ENCODE measurements at regions not wholly inside any gene's neighbourhood (a gene's known extent, or its start where the extent isn't known, plus 50 kb on each side); places are given as distances from the start of the nearest gene placed in this dataset.

GRCh38 chr17:11047228-11047627 lies 193.8 kb upstream of the SHISA6 start:
- no peak overlapping the region for H3K4me3 ChIP-seq (ENCODE audit: low read depth, low read length)
- H3K4me1 ChIP-seq (ENCODE audit: insufficient read depth): no peaks in the 10 kb centered on the region
- H3K36me3 ChIP-seq (ENCODE audit: insufficient read depth): no peaks in the 10 kb centered on the region
- WGBS: 82% methylated on average over 2 of the region's 2 CpGs
- DNase-seq (ENCODE audit: extremely low spot score): no peak
- H3K27ac ChIP-seq (ENCODE audit: low read depth): no peak overlapping the region

GRCh38 chr17:11039342-11039741 lies 201.5 kb upstream of the PIRT start:
- Histone ChIP-seq H3K36me3 (ENCODE audit: insufficient read depth) (no peaks in the 10 kb centered on the region), H3K27ac (ENCODE audit: low read depth) (no peak overlapping the region), H3K4me3 (ENCODE audit: low read depth, low read length) (no peak overlapping the region), H3K4me1 (ENCODE audit: insufficient read depth) (no peaks in the 10 kb centered on the region)
- DNase-seq (ENCODE audit: extremely low spot score): no peak
- WGBS: 79% methylated on average over 1 of the region's 1 CpG

- Histone ChIP-seq H3K4me1 (ENCODE audit: insufficient read depth) (no peaks in the 10 kb centered on the region), H3K4me3 (ENCODE audit: low read depth, low read length) (no peak overlapping the region), H3K36me3 (ENCODE audit: insufficient read depth) (no peaks in the 10 kb centered on the region), H3K27ac (ENCODE audit: low read depth) (no peak overlapping the region)
- WGBS: 73% methylated on average over 5 of the region's 5 CpGs
- no peak for DNase-seq (ENCODE audit: extremely low spot score)
These were observed 197.8 kb upstream of the PIRT start for GRCh38 chr17:11035681-11036080.

- no peak overlapping the region for H3K4me3 ChIP-seq (ENCODE audit: low read depth, low read length)
- H3K36me3 ChIP-seq (ENCODE audit: insufficient read depth): no peaks in the 10 kb centered on the region
- no peaks in the 10 kb centered on the region for H3K4me1 ChIP-seq (ENCODE audit: insufficient read depth)
- no peak for DNase-seq (ENCODE audit: extremely low spot score)
- H3K27ac ChIP-seq (ENCODE audit: low read depth): no peak overlapping the region
- 92% methylated on average over 4 of the region's 4 CpGs for WGBS
These were observed 193.9 kb upstream of the PIRT start for GRCh38 chr17:11031787-11032186.

- DNase-seq (ENCODE audit: extremely low spot score): no peak
- Histone ChIP-seq H3K4me3 (ENCODE audit: low read depth, low read length) (no peak overlapping the region), H3K27ac (ENCODE audit: low read depth) (no peak overlapping the region), H3K4me1 (ENCODE audit: insufficient read depth) (no peaks in the 10 kb centered on the region), H3K36me3 (ENCODE audit: insufficient read depth) (no peaks in the 10 kb centered on the region)
- WGBS: 86% methylated on average over 3 of the region's 3 CpGs
These were observed 191.9 kb upstream of the PIRT start for GRCh38 chr17:11029791-11030190.

GRCh38 chr17:11028349-11028748 lies 190.5 kb upstream of the PIRT start:
- no peaks in the 10 kb centered on the region for H3K4me1 ChIP-seq (ENCODE audit: insufficient read depth)
- H3K4me3 ChIP-seq (ENCODE audit: low read depth, low read length): no peak overlapping the region
- no peak overlapping the region for H3K27ac ChIP-seq (ENCODE audit: low read depth)
- no peaks in the 10 kb centered on the region for H3K36me3 ChIP-seq (ENCODE audit: insufficient read depth)
- DNase-seq (ENCODE audit: extremely low spot score): no peak
- 47% methylated on average over 3 of the region's 3 CpGs for WGBS

- WGBS: 88% methylated on average over 2 of the region's 2 CpGs
These were observed 189.0 kb upstream of the PIRT start for GRCh38 chr17:11026903-11027302.

GRCh38 chr17:11023639-11024479 lies 186.0 kb upstream of the PIRT start:
- Histone ChIP-seq H3K4me3 (ENCODE audit: low read depth, low read length) (no peak overlapping the region), H3K27ac (ENCODE audit: low read depth) (no peak overlapping the region), H3K4me1 (ENCODE audit: insufficient read depth) (no peaks in the 10 kb centered on the region), H3K36me3 (ENCODE audit: insufficient read depth) (no peaks in the 10 kb centered on the region)
- no peak for DNase-seq (ENCODE audit: extremely low spot score)
- 55% methylated on average over 5 of the region's 5 CpGs for WGBS

More at GRCh38 chr17:11026903-11027302, 189.0 kb upstream of the PIRT start:
- Histone ChIP-seq H3K27ac (ENCODE audit: low read depth) (no peak overlapping the region), H3K4me1 (ENCODE audit: insufficient read depth) (no peaks in the 10 kb centered on the region), H3K36me3 (ENCODE audit: insufficient read depth) (no peaks in the 10 kb centered on the region), H3K4me3 (ENCODE audit: low read depth, low read length) (no peak overlapping the region)
- DNase-seq (ENCODE audit: extremely low spot score): no peak

- no peak overlapping the region for H3K27ac ChIP-seq (ENCODE audit: low read depth)
- H3K4me1 ChIP-seq (ENCODE audit: insufficient read depth): no peaks in the 10 kb centered on the region
- H3K4me3 ChIP-seq (ENCODE audit: low read depth, low read length): no peak overlapping the region
- no peaks in the 10 kb centered on the region for H3K36me3 ChIP-seq (ENCODE audit: insufficient read depth)
- 51% methylated on average over 5 of the region's 5 CpGs for WGBS
- DNase-seq (ENCODE audit: extremely low spot score): no peak
These were observed 168.6 kb upstream of the PIRT start for GRCh38 chr17:11006530-11006929.

GRCh38 chr17:11005940-11006339 lies 168.1 kb upstream of the PIRT start:
- Histone ChIP-seq H3K36me3 (ENCODE audit: insufficient read depth) (no peaks in the 10 kb centered on the region), H3K4me1 (ENCODE audit: insufficient read depth) (no peaks in the 10 kb centered on the region), H3K4me3 (ENCODE audit: low read depth, low read length) (no peak overlapping the region), H3K27ac (ENCODE audit: low read depth) (no peak overlapping the region)
- no peak for DNase-seq (ENCODE audit: extremely low spot score)
- WGBS: 77% methylated on average over 8 of the region's 8 CpGs

GRCh38 chr17:11002417-11002816 lies 164.5 kb upstream of the PIRT start:
- H3K36me3 ChIP-seq (ENCODE audit: insufficient read depth): no peaks in the 10 kb centered on the region
- no peak for DNase-seq (ENCODE audit: extremely low spot score)
- 42% methylated on average over 2 of the region's 2 CpGs for WGBS
- H3K27ac ChIP-seq (ENCODE audit: low read depth): no peak overlapping the region
- H3K4me3 ChIP-seq (ENCODE audit: low read depth, low read length): no peak overlapping the region
- no peaks in the 10 kb centered on the region for H3K4me1 ChIP-seq (ENCODE audit: insufficient read depth)

GRCh38 chr17:11001651-11002050 lies 163.8 kb upstream of the PIRT start:
- no peak for DNase-seq (ENCODE audit: extremely low spot score)
- Histone ChIP-seq H3K36me3 (ENCODE audit: insufficient read depth) (no peaks in the 10 kb centered on the region), H3K4me1 (ENCODE audit: insufficient read depth) (no peaks in the 10 kb centered on the region), H3K4me3 (ENCODE audit: low read depth, low read length) (no peak overlapping the region), H3K27ac (ENCODE audit: low read depth) (no peak overlapping the region)
- WGBS: 40% methylated on average over 4 of the region's 4 CpGs

- H3K4me3 ChIP-seq (ENCODE audit: low read depth, low read length): no peak overlapping the region
- no peak overlapping the region for H3K27ac ChIP-seq (ENCODE audit: low read depth)
- no peaks in the 10 kb centered on the region for H3K36me3 ChIP-seq (ENCODE audit: insufficient read depth)
- 56% methylated on average over 2 of the region's 2 CpGs for WGBS
- no peaks in the 10 kb centered on the region for H3K4me1 ChIP-seq (ENCODE audit: insufficient read depth)
- no peak for DNase-seq (ENCODE audit: extremely low spot score)
These were observed 161.6 kb upstream of the PIRT start for GRCh38 chr17:10999484-10999883.

GRCh38 chr17:10993126-10993525 lies 155.2 kb upstream of the PIRT start:
- DNase-seq (ENCODE audit: extremely low spot score): no peak
- 60% methylated on average over 7 of the region's 7 CpGs for WGBS
- H3K4me1 ChIP-seq (ENCODE audit: insufficient read depth): no peaks in the 10 kb centered on the region
- no peak overlapping the region for H3K4me3 ChIP-seq (ENCODE audit: low read depth, low read length)
- no peaks in the 10 kb centered on the region for H3K36me3 ChIP-seq (ENCODE audit: insufficient read depth)
- H3K27ac ChIP-seq (ENCODE audit: low read depth): no peak overlapping the region

Data from urinary bladder (tissue), 3 donors.